ENCODE measurements at regions not wholly inside any gene's neighbourhood (a gene's known extent, or its start where the extent isn't known, plus 50 kb on each side); places are given as distances from the start of the nearest gene placed in this dataset.

DNA sequence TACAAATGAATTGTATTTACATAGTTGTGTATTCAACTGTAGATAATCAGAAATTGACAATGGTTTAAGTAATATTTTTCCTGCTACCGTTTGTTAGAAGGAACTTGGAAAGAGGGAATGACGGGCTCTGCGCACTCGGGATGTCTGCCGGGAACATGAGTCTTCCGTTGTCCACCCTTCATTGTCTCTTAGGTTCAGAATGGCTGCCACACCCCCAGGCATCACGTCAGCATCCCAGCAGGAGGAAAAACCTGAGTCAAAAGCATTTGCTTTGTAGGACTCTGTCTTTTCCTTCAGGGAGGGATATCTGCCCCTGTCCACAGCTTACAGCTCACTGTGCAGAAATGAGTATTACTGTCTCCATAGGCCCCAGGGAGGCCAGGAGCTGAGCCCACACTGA, 331.2 kb downstream of the THBS2 start:
- TF ChIP-seq POLR2AphosphoS5 (IDR thresholded peaks at IDR 0.05; ENCODE audit: low read depth, low read length) (no peak), POLR2A (IDR thresholded peaks at IDR 0.05; ENCODE audit: low read depth, low read length) (no peak), TAF1 (IDR thresholded peaks at IDR 0.05; ENCODE audit: borderline replicate concordance, low read depth, low read length) (no peak)

All from GM12892 (cell line).